DMS114 treated with DMSO at 0.1 percent for 48 hours (cell line): ENCODE measurements at regions not wholly inside any gene's neighbourhood (a gene's known extent, or its start where the extent isn't known, plus 50 kb on each side); places are given as distances from the start of the nearest gene placed in this dataset.

Experiments used
- DNase-seq: peaks from one replicate; lab custom pipeline; 2025; ENCODE audit not compliant: unreplicated experiment; lab: John Stamatoyannopoulos, UW

- DNase-seq = no peak
These were observed 238.0 kb upstream of the SALL3 start for GRCh38 chr18:78741381-78742217.

DNA sequence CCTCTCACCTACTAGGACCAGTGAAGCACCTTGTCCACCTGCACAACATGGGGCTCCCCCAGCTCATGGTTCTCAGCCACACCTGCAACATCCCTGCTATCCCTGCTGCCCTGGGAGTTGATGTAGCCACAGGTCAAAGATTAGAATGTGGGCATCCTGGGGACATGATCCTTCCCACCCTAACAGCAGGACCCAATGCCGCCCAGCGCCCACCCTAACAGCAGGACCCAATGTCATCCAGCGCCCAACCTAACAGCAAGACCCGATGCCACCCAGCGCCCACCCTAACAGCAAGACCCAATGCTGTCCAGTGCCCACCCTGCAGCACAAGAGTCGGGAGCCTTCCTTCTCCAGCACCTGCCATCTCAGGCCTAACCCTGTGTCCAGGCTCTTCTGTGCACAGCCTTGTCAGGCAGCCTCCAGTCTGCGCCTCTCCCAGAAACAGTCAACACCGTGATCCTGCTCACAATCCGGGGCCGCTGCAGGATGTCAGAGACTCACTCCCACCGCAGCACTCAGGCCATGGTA is 237.3 kb upstream of the SALL3 start:
- no peak for DNase-seq

DNA sequence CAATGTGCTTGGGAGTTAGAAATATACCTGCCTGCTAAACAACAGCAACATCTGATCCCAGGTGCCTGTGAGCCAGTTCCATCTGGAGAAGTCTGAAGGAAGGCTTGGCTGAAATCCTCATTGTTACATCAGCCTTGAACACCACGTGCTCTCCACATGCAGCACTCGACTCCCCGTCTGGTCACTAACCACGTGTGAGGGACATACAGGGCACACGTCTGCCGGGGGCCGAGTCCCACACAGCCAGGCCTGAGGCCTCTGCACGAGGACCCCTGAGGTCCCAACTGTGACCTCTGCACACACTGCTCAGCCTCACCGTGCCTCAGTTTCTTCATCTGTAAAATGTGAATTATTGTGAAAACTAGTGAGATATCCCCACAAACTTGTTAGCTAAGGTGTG is 236.5 kb upstream of the SALL3 start:
- DNase-seq = no peak

DNA sequence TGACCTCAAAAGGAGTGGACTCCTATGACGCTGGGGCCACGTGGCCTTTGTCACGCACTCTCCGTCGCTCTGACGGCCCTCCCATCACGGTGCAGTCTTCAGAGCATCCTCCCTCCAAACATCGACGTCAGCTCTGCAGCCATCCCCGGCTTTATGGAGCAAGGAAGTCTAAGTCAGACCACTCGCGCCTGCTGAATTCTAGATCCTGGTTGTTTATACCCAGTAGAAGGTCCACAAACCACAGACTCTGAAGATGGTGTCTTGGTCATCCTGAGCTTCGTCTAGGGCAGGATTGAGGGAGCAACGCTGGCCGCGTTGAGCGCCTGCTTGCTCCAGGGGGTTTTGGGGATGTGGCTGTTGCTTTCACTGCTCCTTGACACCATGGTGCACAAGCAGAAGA is 228.0 kb upstream of the SALL3 start:
- DNase-seq = no peak

DNA sequence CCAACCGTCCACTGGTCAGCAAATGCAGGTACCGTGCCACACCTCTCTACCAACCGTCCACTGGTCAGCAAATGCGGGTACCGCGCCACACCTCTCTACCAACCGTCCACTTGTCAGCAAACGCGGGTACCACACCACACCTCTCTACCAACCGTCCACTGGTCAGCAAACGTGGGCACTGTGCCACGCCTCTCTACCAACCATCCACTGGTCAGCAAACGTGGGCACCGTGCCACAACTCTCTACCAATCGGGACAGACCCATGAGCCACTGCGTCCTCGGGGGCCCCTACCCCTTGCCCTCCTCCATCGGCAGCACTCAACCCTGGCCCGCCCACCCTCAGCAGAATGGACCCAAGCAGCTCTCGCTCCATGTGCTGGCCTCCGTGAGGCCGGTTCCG is 226.4 kb upstream of the SALL3 start:
- no peak for DNase-seq

DNA sequence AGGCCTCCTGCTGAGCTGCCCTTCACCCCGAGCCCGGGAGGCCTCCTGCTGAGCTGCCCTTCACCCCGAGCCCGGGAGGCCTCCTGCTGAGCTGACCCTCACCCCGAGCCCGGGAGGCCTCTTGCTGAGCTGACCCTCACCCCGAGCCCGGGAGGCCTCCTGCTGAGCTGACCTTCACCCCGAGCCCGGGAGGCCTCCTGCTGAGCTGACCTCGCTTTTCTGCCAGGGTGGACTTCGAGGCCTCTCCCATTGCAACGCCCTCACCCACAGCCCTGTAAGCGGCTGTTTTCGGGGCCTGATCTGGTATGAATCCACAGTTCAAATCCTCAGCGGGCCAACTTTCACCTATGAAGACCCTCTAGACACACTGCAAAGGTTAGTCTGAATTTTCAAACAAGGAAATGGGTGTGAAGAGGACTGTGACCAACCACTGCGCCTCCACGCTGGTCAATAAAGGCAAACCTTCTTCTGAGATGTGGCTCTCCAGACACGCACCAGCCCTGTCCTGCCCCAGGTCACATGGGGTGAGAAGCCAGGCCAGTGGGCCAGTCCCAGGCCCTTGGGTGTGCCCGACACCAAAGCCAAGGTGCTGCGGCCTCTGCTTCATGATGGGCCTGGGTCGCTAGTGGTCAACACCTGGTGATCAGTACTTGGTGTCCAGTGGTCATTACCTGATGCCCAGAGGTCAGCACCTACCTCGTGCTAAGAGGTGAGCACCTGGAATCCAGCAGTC is 225.1 kb upstream of the SALL3 start:
- DNase-seq = no peak

- no peak for DNase-seq
These were observed 222.6 kb upstream of the SALL3 start for GRCh38 chr18:78757014-78757413.

DNA sequence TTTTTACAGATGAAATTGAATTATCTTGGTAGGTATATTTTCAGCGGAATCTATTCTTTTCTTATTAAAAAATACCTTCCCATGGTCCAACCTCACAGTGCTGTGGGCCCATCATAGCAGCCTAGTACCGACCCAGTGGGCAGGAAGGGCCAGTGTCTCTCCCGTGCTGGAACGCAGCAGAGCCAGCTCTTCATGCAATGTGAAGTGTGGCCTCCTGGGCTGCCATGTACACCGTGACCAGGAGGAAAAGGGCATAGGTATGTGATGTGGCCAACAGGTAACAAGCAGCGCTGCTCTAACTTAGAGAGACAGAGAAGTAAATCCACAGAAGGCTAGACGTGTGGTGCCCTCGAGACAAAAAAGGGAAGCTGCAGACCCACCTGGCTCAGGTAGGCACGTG is 221.1 kb upstream of the SALL3 start:
- no peak for DNase-seq

- no peak for DNase-seq
These were observed 216.9 kb upstream of the SALL3 start for GRCh38 chr18:78762753-78763152.

DNA sequence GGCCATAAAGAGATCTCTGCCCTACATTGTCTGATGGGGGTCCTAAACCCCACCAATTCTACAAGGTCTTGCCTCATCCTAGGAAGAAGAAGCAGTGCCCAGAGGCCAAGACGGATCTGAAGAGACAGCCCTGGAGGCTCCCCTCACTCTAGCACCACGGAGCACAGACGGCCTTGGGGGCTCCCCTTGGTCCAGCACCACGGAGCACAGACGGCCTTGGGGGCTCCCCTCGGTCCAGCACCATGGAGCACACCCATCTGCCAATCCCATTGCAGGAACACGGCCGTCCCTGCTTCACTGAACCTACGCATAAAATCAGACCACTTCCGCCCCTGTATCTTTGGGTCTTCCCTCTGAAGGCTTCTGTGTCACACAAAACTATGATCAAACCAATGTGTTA is 215.1 kb upstream of the SALL3 start:
- DNase-seq = no peak

DNA sequence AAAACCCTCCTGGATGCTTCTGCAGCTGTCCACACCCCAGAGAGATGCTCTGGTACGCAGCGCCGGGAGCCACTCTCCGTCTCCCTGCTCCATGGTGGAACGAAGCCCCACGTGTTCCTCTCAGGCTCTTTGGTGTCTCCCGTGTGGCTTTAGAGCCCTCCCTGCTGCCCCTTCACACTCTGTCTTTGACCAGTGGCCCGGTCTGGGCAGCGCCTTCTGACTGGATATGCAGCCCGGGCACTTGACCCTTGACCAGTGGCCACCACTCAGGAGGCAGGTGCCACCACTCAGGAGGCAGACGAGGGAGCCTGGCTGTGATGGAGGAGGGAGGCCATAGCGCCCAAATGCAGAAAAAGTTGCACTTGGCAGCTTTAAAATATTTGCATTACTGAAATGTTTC is 214.5 kb upstream of the SALL3 start:
- no peak for DNase-seq

GRCh38 chr18:78765637-78766281 is 213.9 kb upstream of the SALL3 start:
- DNase-seq = no peak

- DNase-seq = no peak
These were observed 212.7 kb upstream of the SALL3 start for GRCh38 chr18:78766651-78767533.

GRCh38 chr18:78767648-78768071 is 212.0 kb upstream of the SALL3 start:
- DNase-seq = no peak

- DNase-seq = no peak
These were observed 211.4 kb upstream of the SALL3 start for GRCh38 chr18:78768221-78768620.

DNA sequence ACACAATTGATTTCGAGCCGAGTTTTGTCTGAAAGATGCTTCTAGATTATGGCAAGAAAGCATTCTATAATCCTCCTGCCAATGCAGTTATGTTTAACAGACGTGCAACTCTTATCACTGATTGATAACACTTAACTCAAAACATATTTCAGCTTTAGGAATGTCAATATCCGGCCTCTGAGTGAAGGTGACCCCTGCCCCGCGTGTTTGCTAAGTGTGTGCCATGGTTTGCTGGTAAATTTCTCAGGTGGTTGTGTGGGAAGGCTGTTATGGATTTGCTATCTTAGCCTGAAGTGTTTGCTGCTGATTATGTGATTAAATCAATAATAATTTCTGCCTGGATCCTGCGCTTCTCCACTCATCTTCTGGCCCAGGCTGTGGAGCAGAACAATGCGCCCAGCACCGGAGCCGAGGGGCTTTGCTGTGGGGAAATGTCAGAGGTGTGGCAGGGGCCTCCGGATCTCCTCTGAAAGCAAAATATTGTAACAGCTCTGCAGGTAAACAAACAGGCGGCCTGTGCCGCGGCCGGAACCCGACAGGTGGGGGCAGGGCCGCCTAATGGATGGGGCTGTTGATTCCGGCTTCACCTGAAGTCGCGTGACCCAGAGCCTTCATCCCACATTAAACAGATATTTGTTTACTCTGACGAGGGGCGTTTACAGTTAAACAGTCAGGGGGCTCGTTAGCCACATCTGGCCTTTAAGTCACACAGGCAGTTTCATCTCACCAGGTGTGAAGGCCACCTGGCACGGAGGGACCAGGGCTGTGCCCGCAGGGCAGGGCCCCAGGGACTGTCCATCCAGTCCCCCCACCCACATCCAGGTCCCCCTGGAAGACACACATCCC is 210.7 kb upstream of the SALL3 start:
- no peak for DNase-seq

GRCh38 chr18:78769502-78770105 is 210.0 kb upstream of the SALL3 start:
- no peak for DNase-seq

DNA sequence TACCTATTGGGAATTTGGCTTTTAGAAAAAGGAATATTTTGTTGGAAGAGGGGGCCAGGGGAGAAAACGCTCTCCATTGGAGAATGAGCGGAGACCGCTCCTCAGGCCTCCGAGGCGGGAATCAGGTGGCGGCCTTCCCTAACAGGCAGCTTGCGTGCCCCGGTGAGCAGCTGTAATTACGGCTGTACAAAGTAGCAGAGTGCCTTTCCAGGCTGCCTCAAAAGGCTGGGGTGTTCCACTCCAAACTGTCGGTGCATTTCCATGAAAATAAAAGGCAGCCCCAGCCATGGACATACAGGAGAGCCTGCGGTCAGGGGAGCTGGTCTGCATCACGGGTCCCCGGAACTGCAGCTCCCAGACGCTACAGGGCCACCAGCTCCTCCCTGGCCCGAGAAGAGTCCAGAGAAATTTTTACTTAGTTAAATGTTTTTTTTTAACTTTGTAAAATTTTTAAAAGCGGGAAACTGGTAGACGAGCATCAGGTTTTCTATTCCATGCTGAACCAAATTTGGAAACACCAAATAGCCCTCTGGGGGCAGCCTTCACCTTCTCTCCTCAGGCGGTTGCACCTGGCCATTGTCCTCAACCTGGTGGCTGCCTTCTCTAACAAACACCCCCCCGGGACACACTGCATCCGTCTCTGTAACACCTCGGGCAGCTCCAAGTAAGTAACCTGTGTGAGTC is 209.3 kb upstream of the SALL3 start:
- no peak for DNase-seq

DNA sequence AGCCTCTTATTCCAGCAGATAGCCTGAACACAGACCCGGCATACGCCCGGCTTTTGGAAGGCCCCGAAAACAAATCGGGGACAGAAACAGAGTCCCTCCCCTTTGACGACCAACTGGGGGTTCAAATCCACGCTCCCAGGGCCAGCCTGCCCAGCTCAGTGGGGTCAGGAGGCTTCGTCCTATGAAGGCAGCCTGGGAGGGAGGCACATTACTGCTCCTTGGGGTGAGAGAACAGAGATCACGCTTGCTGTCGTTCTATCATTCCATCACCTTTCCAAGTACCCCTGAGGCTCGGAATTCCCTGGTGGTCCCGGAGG is 208.8 kb upstream of the SALL3 start:
- no peak for DNase-seq
